GM12878 (cell line): ENCODE measurements at regions not wholly inside any gene's neighbourhood (a gene's known extent, or its start where the extent isn't known, plus 50 kb on each side); places are given as distances from the start of the nearest gene placed in this dataset.

Experiments
- ATAC-seq: fragments of 200-7000 bp; cut with Tn5 transposase; 3 replicates; pipeline ENCODE4 v1.9.1; 2020; ENCODE audit warnings: mild to moderate bottlenecking, moderate library complexity
- BruUV-seq: library from RNA; stranded (reverse); fragments of 400-500 nt; replicated peaks from 2 replicates; lab custom pipeline; 2021; lab: Mats Ljungman, UMichigan
- CTCF ChIA-PET: fragments of 300-600 bp; sonication (Branson Sonifier 250); formaldehyde crosslinking; extraction: SDS; loops from one replicate; lab custom pipeline; 2021; ENCODE audit warnings: inconsistent platforms; lab: Yijun Ruan, JAX
- POLR2A ChIA-PET: fragments of 350-600 bp; formaldehyde crosslinking; extraction: SDS; loops from one replicate; lab custom pipeline; 2021; ENCODE audit warnings: inconsistent platforms; lab: Charles Lee
- RAD21 ChIA-PET: fragments of 300-600 bp; sonication (Branson Sonifier 250); formaldehyde crosslinking; loops from one replicate; lab custom pipeline; 2023; ENCODE audit warnings: antibody characterized with exemption; ENCODE audit not compliant: unreplicated experiment; lab: Charles Lee
- SMC1A ChIA-PET: fragments of 300-600 bp; sonication (Branson Sonifier 250); formaldehyde crosslinking; loops from one replicate; lab custom pipeline; 2023; ENCODE audit not compliant: unreplicated experiment, uncharacterized antibody; lab: Charles Lee
- DNase-seq: peaks from one replicate; pipeline ENCODE4 v3.0.0-alpha.2; 2011; ENCODE audit warnings: low read depth, low spot score
- FAIRE-seq: peaks from 3 replicates; lab custom pipeline; 2011; peaks lifted over from hg19 to GRCh38; lab: Jason Lieb, UNC
- H2AFZ ChIP-seq: 2 replicates; pipeline ENCODE4 v1.6.0; 2011; ENCODE audit warnings: low read depth, low read length, control low read depth; ENCODE audit not compliant: control insufficient read depth
- H3K27ac ChIP-seq: 2 replicates; pipeline ENCODE4 v1.5.1; 2011; ENCODE audit warnings: control low read depth; ENCODE audit not compliant: control insufficient read depth, insufficient read depth
- H3K27me3 ChIP-seq, 2 experiments: replicated peaks in 1 of 2; 2 replicates each; pipeline versions ENCODE4 v1.6.0 to v1.6.1; 2011; ENCODE audit warnings: low read length in 1 of 2; ENCODE audit not compliant: control insufficient read depth in 2 of 2, insufficient read depth in 2 of 2
- H3K36me3 ChIP-seq, 2 experiments: 2 replicates each; pipeline ENCODE4 v1.5.1; 2011; ENCODE audit warnings: low read length in 1 of 2; ENCODE audit not compliant: control insufficient read depth in 2 of 2, insufficient read depth in 2 of 2
- H3K4me1 ChIP-seq: 2 replicates; pipeline ENCODE4 v1.6.1; 2011; ENCODE audit warnings: mild to moderate bottlenecking, low read length, moderate library complexity, mixed read lengths; ENCODE audit not compliant: control insufficient read depth, insufficient read depth
- H3K4me2 ChIP-seq: 2 replicates; pipeline ENCODE4 v1.6.0; 2011; ENCODE audit warnings: control low read depth; ENCODE audit not compliant: control insufficient read depth, insufficient read depth
- H3K4me3 ChIP-seq: fragments of 200-600 bp; sonication (generic); 2 replicates; pipeline ENCODE4 v1.5.1; 2016
- H3K79me2 ChIP-seq: 2 replicates; pipeline ENCODE4 v1.6.0; 2011; ENCODE audit warnings: low read length; ENCODE audit not compliant: control insufficient read depth, insufficient read depth
- H3K9ac ChIP-seq: 2 replicates; pipeline ENCODE4 v1.8.0; 2011; ENCODE audit warnings: low read length, control low read depth, mixed read lengths; ENCODE audit not compliant: control insufficient read depth, insufficient read depth
- H3K9me3 ChIP-seq: replicated peaks from 3 replicates; pipeline ENCODE4 v1.5.1; 2011; ENCODE audit warnings: mild to moderate bottlenecking, low read length; ENCODE audit not compliant: control insufficient read depth, insufficient read depth
- H4K20me1 ChIP-seq: 2 replicates; pipeline ENCODE4 v1.6.0; 2011; ENCODE audit not compliant: control insufficient read depth, insufficient read depth
- ATF7 ChIP-seq: fragments of 450-650 bp; IDR thresholded peaks from 2 replicates; pipeline ENCODE4 v1.6.1; 2016; ENCODE audit warnings: low read depth, mild to moderate bottlenecking
- BHLHE40 ChIP-seq, 2 experiments: fragments of 450-650 bp in 1 of 2; IDR thresholded peaks; 2 replicates each; pipeline ENCODE4 v1.6.1; 2011 to 2017; ENCODE audit warnings: low read depth in 2 of 2, borderline replicate concordance in 1 of 2, improper control_type of control experiment in 1 of 2, low read length in 1 of 2, mild to moderate bottlenecking in 1 of 2
- EGR1 ChIP-seq, 2 experiments: IDR thresholded peaks; 1 replicate in 1 of 2; 2 replicates in 1 of 2; pipeline ENCODE4 v1.6.1; 2011 to 2012; ENCODE audit warnings: low read depth in 2 of 2, low read length in 2 of 2, borderline replicate concordance in 1 of 2, mild to moderate bottlenecking in 1 of 2, moderate library complexity in 1 of 2
- MYC ChIP-seq: IDR thresholded peaks from 2 replicates; pipeline ENCODE4 v1.6.1; 2011; ENCODE audit warnings: mild to moderate bottlenecking, low read length, moderate library complexity, inconsistent platforms; ENCODE audit not compliant: insufficient read depth, insufficient replicate concordance, insufficient read length, severe bottlenecking
- NR2C1 ChIP-seq: fragments of 450-650 bp; IDR thresholded peaks from 2 replicates; pipeline ENCODE4 v1.6.1; 2017; ENCODE audit warnings: antibody characterized with exemption, mild to moderate bottlenecking, moderate library complexity
- NR2F1 ChIP-seq: fragments of 450-650 bp; conservative IDR thresholded peaks from 2 replicates; pipeline ENCODE4 v1.6.1; 2017; ENCODE audit warnings: mild to moderate bottlenecking
- PML ChIP-seq: IDR thresholded peaks from 2 replicates; pipeline ENCODE4 v1.6.1; 2012; ENCODE audit warnings: low read length, inconsistent platforms
- POLR2AphosphoS2 ChIP-seq: IDR thresholded peaks from 2 replicates; pipeline ENCODE4 v1.6.1; 2011; ENCODE audit warnings: low read depth, mild to moderate bottlenecking, low read length, improper control_type of control experiment, moderate library complexity
- RELA ChIP-seq: fragments of 450-650 bp; IDR thresholded peaks from 2 replicates; pipeline ENCODE4 v1.8.0; 2014; ENCODE audit warnings: borderline replicate concordance; ENCODE audit not compliant: partially characterized antibody
- SMARCA5 ChIP-seq: fragments of 450-650 bp; IDR thresholded peaks from 2 replicates; pipeline ENCODE4 v1.6.1; 2017; ENCODE audit warnings: mild to moderate bottlenecking
- SUPT20H ChIP-seq: IDR thresholded peaks from 2 replicates; pipeline ENCODE4 v1.6.1; 2011; ENCODE audit warnings: low read depth, mild to moderate bottlenecking, low read length, moderate library complexity, borderline replicate concordance; ENCODE audit not compliant: control insufficient read depth
- TBL1XR1 ChIP-seq: IDR thresholded peaks from 2 replicates; pipeline ENCODE4 v1.6.1; 2012; ENCODE audit warnings: low read depth, low read length, improper control_type of control experiment
- ZBED1 ChIP-seq: IDR thresholded peaks from 2 replicates; pipeline ENCODE4 v1.6.1; 2016; ENCODE audit warnings: borderline replicate concordance
- ZNF274 ChIP-seq: IDR thresholded peaks from one replicate; pipeline ENCODE4 v1.8.0; 2011; ENCODE audit not compliant: insufficient read length, insufficient read depth
- WGBS: methylation state at CpG from one replicate; pipeline ENCODE4 v1.1.6; 2016; ENCODE audit warnings: low lambda C conversion rate; ENCODE audit not compliant: insufficient replicate concordance, insufficient coverage; ENCODE audit errors: missing lambda C conversion rate; 5-methylcytosine and 5-hydroxymethylcytosine counted together
- in situ Hi-C: fragments of 300-500 bp; cut with MboI; formaldehyde crosslinking; loops from 9 replicates; pipeline ENCODE4 v1.14.3; 2018; ENCODE audit warnings: mixed read lengths
- intact Hi-C: fragments of 100-400 bp; cut with micrococcal nuclease; formaldehyde crosslinking; loops from one replicate; pipeline ENCODE4 v1.14.2; 2022; ENCODE audit not compliant: unreplicated experiment
- TF ChIP-seq, protein P1 (sequence below): fragments of 450-650 bp; IDR thresholded peaks from 2 replicates; pipeline ENCODE4 v1.6.1; 2016; ENCODE audit warnings: mild to moderate bottlenecking, moderate library complexity, borderline replicate concordance
- TF ChIP-seq, protein P2 (sequence below): IDR thresholded peaks from 2 replicates; pipeline ENCODE4 v1.6.1; 2011; ENCODE audit warnings: low read depth, mild to moderate bottlenecking, low read length, moderate library complexity, borderline replicate concordance; ENCODE audit errors: extremely low read depth
- TF ChIP-seq, protein P3 (sequence below): fragments of 450-650 bp; formaldehyde crosslinking; IDR thresholded peaks from 2 replicates; pipeline ENCODE4 v1.5.0; 2022; ENCODE audit warnings: mild to moderate bottlenecking, missing genetic modification characterization
- TF ChIP-seq, protein P4 (sequence below): IDR thresholded peaks from 2 replicates; pipeline ENCODE4 v1.6.1; 2012; ENCODE audit warnings: low read depth, low read length, improper control_type of control experiment

DNA sequence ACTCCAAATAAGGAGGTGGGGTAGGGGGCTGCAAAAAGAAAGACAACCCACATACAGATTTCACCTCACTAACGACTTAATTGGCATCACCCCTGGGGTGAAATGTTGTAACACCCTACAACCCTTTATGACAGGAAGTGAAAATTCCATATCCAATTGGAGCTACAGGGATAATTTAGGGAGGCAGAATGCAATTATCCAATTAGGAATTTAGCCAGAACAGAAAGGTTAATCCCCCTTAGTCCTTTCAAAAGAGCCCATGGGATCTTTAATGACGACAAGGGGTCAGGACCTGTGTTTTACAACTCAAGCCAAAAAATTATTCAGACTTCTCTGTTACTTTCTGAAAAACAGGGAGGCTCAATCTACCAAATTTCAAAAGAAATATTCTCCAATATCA lies 1027.1 kb downstream of the TMEM182 start:
- no TSS peak for BruUV-seq
- Histone ChIP-seq H3K36me3 (no peaks in the 10 kb centered on the region), H2AFZ (no peak overlapping the region), H3K9me3 (no peaks in the 10 kb centered on the region), H3K9ac (no peak overlapping the region), H3K4me3 (no peak overlapping the region), H3K4me1 (no peaks in the 10 kb centered on the region), H4K20me1 (no peaks in the 10 kb centered on the region), H3K27ac (no peak overlapping the region), H3K79me2 (no peaks in the 10 kb centered on the region), H3K27me3 (no peaks in the 10 kb centered on the region), H3K4me2 (no peak overlapping the region)
- intact Hi-C loops: no loop called here
- FAIRE-seq (no peak), ATAC-seq (no peak), DNase-seq (no peak)
- TF ChIP-seq ZBED1 (no peak), SUPT20H (no peak), PML (no peak), SMARCA5 (no peak), NR2F1 (no peak), EGR1 (IDR thresholded peaks at IDR 0.05; ENCODE audit: borderline replicate concordance in 1 of 2, low read depth in 2 of 2, low read length in 2 of 2) (no peak), POLR2AphosphoS2 (no peak), RELA (no peak), TBL1XR1 (no peak), ATF7 (no peak), NR2C1 (no peak), MYC (no peak), ZNF274 (no peak), BHLHE40 (IDR thresholded peaks at IDR 0.05; ENCODE audit: borderline replicate concordance in 1 of 2, low read depth in 2 of 2, low read length in 1 of 2) (no peak)
- TF ChIP-seq, protein P1, sequence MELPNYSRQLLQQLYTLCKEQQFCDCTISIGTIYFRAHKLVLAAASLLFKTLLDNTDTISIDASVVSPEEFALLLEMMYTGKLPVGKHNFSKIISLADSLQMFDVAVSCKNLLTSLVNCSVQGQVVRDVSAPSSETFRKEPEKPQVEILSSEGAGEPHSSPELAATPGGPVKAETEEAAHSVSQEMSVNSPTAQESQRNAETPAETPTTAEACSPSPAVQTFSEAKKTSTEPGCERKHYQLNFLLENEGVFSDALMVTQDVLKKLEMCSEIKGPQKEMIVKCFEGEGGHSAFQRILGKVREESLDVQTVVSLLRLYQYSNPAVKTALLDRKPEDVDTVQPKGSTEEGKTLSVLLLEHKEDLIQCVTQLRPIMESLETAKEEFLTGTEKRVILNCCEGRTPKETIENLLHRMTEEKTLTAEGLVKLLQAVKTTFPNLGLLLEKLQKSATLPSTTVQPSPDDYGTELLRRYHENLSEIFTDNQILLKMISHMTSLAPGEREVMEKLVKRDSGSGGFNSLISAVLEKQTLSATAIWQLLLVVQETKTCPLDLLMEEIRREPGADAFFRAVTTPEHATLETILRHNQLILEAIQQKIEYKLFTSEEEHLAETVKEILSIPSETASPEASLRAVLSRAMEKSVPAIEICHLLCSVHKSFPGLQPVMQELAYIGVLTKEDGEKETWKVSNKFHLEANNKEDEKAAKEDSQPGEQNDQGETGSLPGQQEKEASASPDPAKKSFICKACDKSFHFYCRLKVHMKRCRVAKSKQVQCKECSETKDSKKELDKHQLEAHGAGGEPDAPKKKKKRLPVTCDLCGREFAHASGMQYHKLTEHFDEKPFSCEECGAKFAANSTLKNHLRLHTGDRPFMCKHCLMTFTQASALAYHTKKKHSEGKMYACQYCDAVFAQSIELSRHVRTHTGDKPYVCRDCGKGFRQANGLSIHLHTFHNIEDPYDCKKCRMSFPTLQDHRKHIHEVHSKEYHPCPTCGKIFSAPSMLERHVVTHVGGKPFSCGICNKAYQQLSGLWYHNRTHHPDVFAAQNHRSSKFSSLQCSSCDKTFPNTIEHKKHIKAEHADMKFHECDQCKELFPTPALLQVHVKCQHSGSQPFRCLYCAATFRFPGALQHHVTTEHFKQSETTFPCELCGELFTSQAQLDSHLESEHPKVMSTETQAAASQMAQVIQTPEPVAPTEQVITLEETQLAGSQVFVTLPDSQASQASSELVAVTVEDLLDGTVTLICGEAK: no peak
- TF ChIP-seq, protein P2, sequence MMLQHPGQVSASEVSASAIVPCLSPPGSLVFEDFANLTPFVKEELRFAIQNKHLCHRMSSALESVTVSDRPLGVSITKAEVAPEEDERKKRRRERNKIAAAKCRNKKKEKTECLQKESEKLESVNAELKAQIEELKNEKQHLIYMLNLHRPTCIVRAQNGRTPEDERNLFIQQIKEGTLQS: no peak
- TF ChIP-seq, protein P3, sequence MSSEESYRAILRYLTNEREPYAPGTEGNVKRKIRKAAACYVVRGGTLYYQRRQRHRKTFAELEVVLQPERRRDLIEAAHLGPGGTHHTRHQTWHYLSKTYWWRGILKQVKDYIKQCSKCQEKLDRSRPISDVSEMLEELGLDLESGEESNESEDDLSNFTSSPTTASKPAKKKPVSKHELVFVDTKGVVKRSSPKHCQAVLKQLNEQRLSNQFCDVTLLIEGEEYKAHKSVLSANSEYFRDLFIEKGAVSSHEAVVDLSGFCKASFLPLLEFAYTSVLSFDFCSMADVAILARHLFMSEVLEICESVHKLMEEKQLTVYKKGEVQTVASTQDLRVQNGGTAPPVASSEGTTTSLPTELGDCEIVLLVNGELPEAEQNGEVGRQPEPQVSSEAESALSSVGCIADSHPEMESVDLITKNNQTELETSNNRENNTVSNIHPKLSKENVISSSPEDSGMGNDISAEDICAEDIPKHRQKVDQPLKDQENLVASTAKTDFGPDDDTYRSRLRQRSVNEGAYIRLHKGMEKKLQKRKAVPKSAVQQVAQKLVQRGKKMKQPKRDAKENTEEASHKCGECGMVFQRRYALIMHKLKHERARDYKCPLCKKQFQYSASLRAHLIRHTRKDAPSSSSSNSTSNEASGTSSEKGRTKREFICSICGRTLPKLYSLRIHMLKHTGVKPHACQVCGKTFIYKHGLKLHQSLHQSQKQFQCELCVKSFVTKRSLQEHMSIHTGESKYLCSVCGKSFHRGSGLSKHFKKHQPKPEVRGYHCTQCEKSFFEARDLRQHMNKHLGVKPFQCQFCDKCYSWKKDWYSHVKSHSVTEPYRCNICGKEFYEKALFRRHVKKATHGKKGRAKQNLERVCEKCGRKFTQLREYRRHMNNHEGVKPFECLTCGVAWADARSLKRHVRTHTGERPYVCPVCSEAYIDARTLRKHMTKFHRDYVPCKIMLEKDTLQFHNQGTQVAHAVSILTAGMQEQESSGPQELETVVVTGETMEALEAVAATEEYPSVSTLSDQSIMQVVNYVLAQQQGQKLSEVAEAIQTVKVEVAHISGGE (CRISPR knock-in tag): no peak
- TF ChIP-seq, protein P4, sequence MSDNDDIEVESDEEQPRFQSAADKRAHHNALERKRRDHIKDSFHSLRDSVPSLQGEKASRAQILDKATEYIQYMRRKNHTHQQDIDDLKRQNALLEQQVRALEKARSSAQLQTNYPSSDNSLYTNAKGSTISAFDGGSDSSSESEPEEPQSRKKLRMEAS: no peak
- ChIA-PET POLR2A (no interaction called here), RAD21 (no interaction called here), CTCF (interaction anchor here (0.8 kb wide), 1 partner anchor 360 kb away, joined by 3 read pairs; no protein-coding TSS in a partner anchor), SMC1A (no interaction called here)
- WGBS: 3% methylated on average over 2 of the region's 2 CpGs
- in situ Hi-C loops: no loop called here
